Astrocyte (in vitro differentiated cells and primary cell): ENCODE measurements at regions not wholly inside any gene's neighbourhood (a gene's known extent, or its start where the extent isn't known, plus 50 kb on each side); places are given as distances from the start of the nearest gene placed in this dataset.

ENCODE experiments used
- DNase-seq: peaks from one replicate; pipeline ENCODE4 v3.0.0-alpha.2; 2010; ENCODE audit warnings: low read depth
- FAIRE-seq: peaks from 2 replicates; lab custom pipeline; 2011; peaks lifted over from hg19 to GRCh38; lab: Jason Lieb, UNC
- H2AFZ ChIP-seq: 2 replicates; pipeline ENCODE4 v1.6.0; 2012; ENCODE audit warnings: low read depth, low read length, inconsistent platforms
- H3K27ac ChIP-seq: 2 replicates; pipeline ENCODE4 v1.5.1; 2011; ENCODE audit warnings: low read depth, low read length, inconsistent platforms
- H3K27me3 ChIP-seq: 2 replicates; pipeline ENCODE4 v1.6.0; 2011; ENCODE audit warnings: low read length, inconsistent platforms; ENCODE audit not compliant: insufficient read depth
- H3K36me3 ChIP-seq: 2 replicates; pipeline ENCODE4 v1.5.1; 2011; ENCODE audit warnings: low read length, inconsistent platforms; ENCODE audit not compliant: insufficient read depth
- H3K4me1 ChIP-seq: 2 replicates; pipeline ENCODE4 v1.5.1; 2011; ENCODE audit warnings: low read length, inconsistent platforms; ENCODE audit not compliant: insufficient read depth
- H3K4me2 ChIP-seq: 2 replicates; pipeline ENCODE4 v1.6.0; 2012; ENCODE audit warnings: low read length, inconsistent platforms
- H3K4me3 ChIP-seq: 2 replicates; pipeline ENCODE4 v1.5.1; 2011; ENCODE audit warnings: low read depth, mild to moderate bottlenecking, low read length, inconsistent platforms; ENCODE audit not compliant: insufficient read depth
- H3K79me2 ChIP-seq: 2 replicates; pipeline ENCODE4 v1.6.0; 2012; ENCODE audit warnings: mild to moderate bottlenecking, low read length, inconsistent platforms; ENCODE audit not compliant: insufficient read depth
- H3K9ac ChIP-seq: 2 replicates; pipeline ENCODE4 v1.6.0; 2012; ENCODE audit warnings: mild to moderate bottlenecking, low read length, inconsistent platforms
- H3K9me3 ChIP-seq: 2 replicates; pipeline ENCODE4 v1.5.1; 2012; ENCODE audit warnings: low read depth, mild to moderate bottlenecking, low read length, inconsistent platforms; ENCODE audit not compliant: insufficient read depth
- H4K20me1 ChIP-seq: 2 replicates; pipeline ENCODE4 v1.6.0; 2012; ENCODE audit warnings: low read length, inconsistent platforms; ENCODE audit not compliant: insufficient read depth
- H3K27ac Mint-ChIP-seq: one replicate; pipeline ENCODE4 v1.8.0; 2021; ENCODE audit warnings: mild to moderate bottlenecking, mixed read lengths; ENCODE audit not compliant: unreplicated experiment
- H3K27me3 Mint-ChIP-seq: one replicate; pipeline ENCODE4 v1.8.0; 2021; ENCODE audit warnings: low read depth, mixed read lengths; ENCODE audit not compliant: unreplicated experiment
- H3K36me3 Mint-ChIP-seq: one replicate; pipeline ENCODE4 v1.8.0; 2021; ENCODE audit warnings: low read depth, mixed read lengths; ENCODE audit not compliant: unreplicated experiment
- H3K4me1 Mint-ChIP-seq: one replicate; pipeline ENCODE4 v1.8.0; 2021; ENCODE audit warnings: low read depth, mixed read lengths; ENCODE audit not compliant: unreplicated experiment
- H3K4me3 Mint-ChIP-seq: one replicate; pipeline ENCODE4 v1.8.0; 2021; ENCODE audit warnings: mild to moderate bottlenecking, moderate library complexity, mixed read lengths; ENCODE audit not compliant: unreplicated experiment
- H3K9me3 Mint-ChIP-seq: one replicate; pipeline ENCODE4 v1.8.0; 2021; ENCODE audit warnings: mild to moderate bottlenecking, mixed read lengths; ENCODE audit not compliant: unreplicated experiment
- EZH2 ChIP-seq: IDR thresholded peaks from 2 replicates; pipeline ENCODE4 v1.6.1; 2012; ENCODE audit warnings: mild to moderate bottlenecking, low read length, inconsistent platforms; ENCODE audit not compliant: insufficient read depth
- TF ChIP-seq, protein P1 (sequence below): IDR thresholded peaks from 2 replicates; pipeline ENCODE4 v1.5.1; 2011; ENCODE audit warnings: low read depth, mild to moderate bottlenecking, inconsistent platforms, low read length, moderate library complexity; ENCODE audit not compliant: insufficient read depth

DNA sequence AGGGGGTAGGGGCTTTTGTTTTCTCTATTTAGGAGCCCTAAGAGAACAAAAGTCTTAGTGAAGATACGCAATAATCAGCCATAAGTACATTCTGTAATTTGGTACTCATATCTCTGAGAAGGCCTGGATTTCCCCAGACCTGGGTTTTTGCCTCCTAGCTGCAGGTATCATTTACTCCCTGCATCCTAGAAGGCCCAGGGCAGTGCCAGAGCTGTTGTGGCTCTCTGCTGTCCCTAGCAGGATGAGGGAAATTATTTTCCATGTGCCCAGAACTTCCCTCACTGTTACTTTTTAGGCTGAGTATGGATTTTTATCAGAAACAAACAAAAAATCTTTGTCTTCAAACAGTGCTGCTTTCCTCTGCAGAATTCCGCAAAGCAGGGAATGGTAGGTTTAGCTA lies 192.5 kb upstream of the SYT1 start:
- peaks cover 3% of the 10 kb centered on the region for H3K4me1 ChIP-seq
- no peaks in the 10 kb centered on the region for H3K9me3 Mint-ChIP-seq
- H3K27me3 Mint-ChIP-seq, result no peaks in the 10 kb centered on the region
- no peaks in the 10 kb centered on the region for H3K9me3 ChIP-seq
- FAIRE-seq (no peak), DNase-seq (no peak)
- TF ChIP-seq, protein P1, sequence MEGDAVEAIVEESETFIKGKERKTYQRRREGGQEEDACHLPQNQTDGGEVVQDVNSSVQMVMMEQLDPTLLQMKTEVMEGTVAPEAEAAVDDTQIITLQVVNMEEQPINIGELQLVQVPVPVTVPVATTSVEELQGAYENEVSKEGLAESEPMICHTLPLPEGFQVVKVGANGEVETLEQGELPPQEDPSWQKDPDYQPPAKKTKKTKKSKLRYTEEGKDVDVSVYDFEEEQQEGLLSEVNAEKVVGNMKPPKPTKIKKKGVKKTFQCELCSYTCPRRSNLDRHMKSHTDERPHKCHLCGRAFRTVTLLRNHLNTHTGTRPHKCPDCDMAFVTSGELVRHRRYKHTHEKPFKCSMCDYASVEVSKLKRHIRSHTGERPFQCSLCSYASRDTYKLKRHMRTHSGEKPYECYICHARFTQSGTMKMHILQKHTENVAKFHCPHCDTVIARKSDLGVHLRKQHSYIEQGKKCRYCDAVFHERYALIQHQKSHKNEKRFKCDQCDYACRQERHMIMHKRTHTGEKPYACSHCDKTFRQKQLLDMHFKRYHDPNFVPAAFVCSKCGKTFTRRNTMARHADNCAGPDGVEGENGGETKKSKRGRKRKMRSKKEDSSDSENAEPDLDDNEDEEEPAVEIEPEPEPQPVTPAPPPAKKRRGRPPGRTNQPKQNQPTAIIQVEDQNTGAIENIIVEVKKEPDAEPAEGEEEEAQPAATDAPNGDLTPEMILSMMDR, result no peak
- no peak for TF ChIP-seq EZH2
- H3K27me3 ChIP-seq, result no peaks in the 10 kb centered on the region
- no peaks in the 10 kb centered on the region for H3K36me3 Mint-ChIP-seq
- no peak overlapping the region for H3K4me3 ChIP-seq
- H2AFZ ChIP-seq, result no peak overlapping the region
- H3K4me1 Mint-ChIP-seq, result peaks cover 13% of the 10 kb centered on the region
- H3K36me3 ChIP-seq, result no peaks in the 10 kb centered on the region
- no peak overlapping the region for H3K4me3 Mint-ChIP-seq
- no peaks in the 10 kb centered on the region for H4K20me1 ChIP-seq
- no peak overlapping the region for H3K9ac ChIP-seq
- H3K27ac ChIP-seq, result no peak overlapping the region
- no peak overlapping the region for H3K27ac Mint-ChIP-seq
- no peaks in the 10 kb centered on the region for H3K79me2 ChIP-seq
- no peak overlapping the region for H3K4me2 ChIP-seq

DNA sequence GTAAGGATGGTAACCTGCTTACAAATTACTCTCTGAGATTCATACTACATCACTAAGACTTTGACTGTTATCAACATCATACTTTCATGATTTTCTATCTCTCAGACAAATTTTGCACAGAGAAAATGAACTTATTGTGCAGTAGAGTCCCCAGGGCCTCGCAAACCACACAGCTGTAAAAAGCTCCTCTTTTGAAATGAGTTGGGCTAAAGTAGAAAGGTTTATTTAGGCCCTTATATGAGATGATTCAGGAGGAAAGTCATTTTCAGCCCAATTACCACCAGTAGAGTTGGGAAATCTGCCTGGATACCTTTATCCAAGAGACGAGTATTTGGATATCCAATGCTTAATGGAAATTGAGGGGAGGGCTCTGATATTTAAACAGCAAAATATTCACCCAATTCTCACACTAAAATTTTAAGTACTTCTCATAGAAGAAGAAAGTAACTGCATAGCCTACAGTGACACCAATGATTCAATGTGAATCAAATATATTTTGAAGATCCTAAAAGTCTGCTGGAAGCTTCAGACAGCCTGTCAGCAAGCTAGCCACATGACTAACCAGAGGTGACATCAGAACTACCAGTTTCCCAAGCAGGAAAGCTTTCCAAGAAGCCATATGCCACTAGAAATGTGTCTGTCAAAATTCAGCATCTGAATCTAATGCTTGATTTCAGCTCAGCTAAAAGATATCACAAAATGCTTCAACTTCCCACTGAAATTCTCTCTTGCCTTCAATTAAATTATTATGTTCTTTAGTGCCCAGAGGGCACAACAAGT lies 190.1 kb upstream of the SYT1 start:
- H3K27me3 ChIP-seq, result no peaks in the 10 kb centered on the region
- no peak for TF ChIP-seq EZH2
- TF ChIP-seq, protein P1, result no peak
- no peak for FAIRE-seq
- no peak overlapping the region for H3K9ac ChIP-seq
- H3K4me1 ChIP-seq, result peaks cover 3% of the 10 kb centered on the region
- no peak overlapping the region for H3K4me3 ChIP-seq
- no peak overlapping the region for H2AFZ ChIP-seq
- H3K27ac ChIP-seq, result no peak overlapping the region
- H3K79me2 ChIP-seq, result no peaks in the 10 kb centered on the region
- peak; percentile 25 for DNase-seq
- no peaks in the 10 kb centered on the region for H4K20me1 ChIP-seq
- Mint-ChIP-seq H3K9me3 (no peaks in the 10 kb centered on the region), H3K4me3 (no peak overlapping the region), H3K4me1 (peaks cover 13% of the 10 kb centered on the region), H3K27me3 (no peaks in the 10 kb centered on the region), H3K36me3 (no peaks in the 10 kb centered on the region), H3K27ac (peak overlapping the region; percentile 83)
- H3K9me3 ChIP-seq, result no peaks in the 10 kb centered on the region
- H3K36me3 ChIP-seq, result no peaks in the 10 kb centered on the region
- H3K4me2 ChIP-seq, result no peak overlapping the region

DNA sequence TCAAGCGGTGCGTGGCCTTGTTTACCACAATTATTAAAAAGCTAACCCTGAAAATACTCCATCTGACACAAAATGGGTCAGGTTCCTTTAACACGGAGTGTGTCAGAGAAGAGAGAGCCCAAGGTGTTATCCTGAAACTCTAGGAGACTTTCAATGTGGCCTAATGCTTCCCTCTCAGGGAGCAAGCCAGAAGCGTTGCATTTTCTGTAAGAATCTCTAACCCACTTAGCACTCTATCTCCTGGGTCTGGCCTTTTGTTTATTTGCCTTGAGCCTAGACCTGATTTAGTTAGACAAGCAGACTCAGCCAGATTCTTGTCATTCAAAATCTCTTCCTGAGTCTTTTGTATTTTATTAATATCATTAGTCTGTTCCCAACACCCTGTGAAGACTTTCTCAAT lies 184.0 kb upstream of the SYT1 start:
- FAIRE-seq (no peak), DNase-seq (no peak)
- Mint-ChIP-seq H3K4me1 (no peaks in the 10 kb centered on the region), H3K27me3 (no peaks in the 10 kb centered on the region), H3K27ac (no peak overlapping the region), H3K9me3 (no peaks in the 10 kb centered on the region), H3K4me3 (no peak overlapping the region), H3K36me3 (no peaks in the 10 kb centered on the region)
- H3K4me2 ChIP-seq, result no peak overlapping the region
- H3K27ac ChIP-seq, result no peak overlapping the region
- TF ChIP-seq, protein P1, result no peak
- no peak for TF ChIP-seq EZH2
- no peaks in the 10 kb centered on the region for H4K20me1 ChIP-seq
- no peaks in the 10 kb centered on the region for H3K79me2 ChIP-seq
- no peak overlapping the region for H3K4me3 ChIP-seq
- H3K9ac ChIP-seq, result no peak overlapping the region
- no peaks in the 10 kb centered on the region for H3K36me3 ChIP-seq
- H3K9me3 ChIP-seq, result no peaks in the 10 kb centered on the region
- no peak overlapping the region for H2AFZ ChIP-seq
- no peaks in the 10 kb centered on the region for H3K27me3 ChIP-seq
- peaks cover 4% of the 10 kb centered on the region for H3K4me1 ChIP-seq
